Breast epithelium (tissue), 4 donors: ENCODE measurements at regions not wholly inside any gene's neighbourhood (a gene's known extent, or its start where the extent isn't known, plus 50 kb on each side); places are given as distances from the start of the nearest gene placed in this dataset.

Source experiments
- DNase-seq, 2 donors: peaks; one replicate each; pipeline ENCODE4 v3.0.0-alpha.2; 2019; ENCODE audit warnings: low spot score in 2 of 2
- H3K27ac ChIP-seq, 2 donors: fragments of 200-600 bp; sonication (generic) in 1 of 2; one replicate each; pipeline ENCODE4 v1.5.1; 2016 to 2019; ENCODE audit warnings: mild to moderate bottlenecking in 1 of 2
- H3K27me3 ChIP-seq, 2 donors: fragments of 200-600 bp; sonication (generic) in 1 of 2; one replicate each; pipeline versions ENCODE4 v1.5.1 to v1.6.0; 2017 to 2019; ENCODE audit warnings: control low read depth in 1 of 2, mild to moderate bottlenecking in 1 of 2
- H3K36me3 ChIP-seq: fragments of 200-600 bp; one replicate; pipeline ENCODE4 v1.5.1; 2019
- H3K4me1 ChIP-seq, 2 donors: fragments of 200-600 bp; sonication (generic); one replicate each; pipeline ENCODE4 v1.5.1; 2016 to 2019; ENCODE audit warnings: control low read depth in 1 of 2
- H3K4me3 ChIP-seq, 3 donors: fragments of 200-600 bp; sonication (generic); 1 replicate in 2 of 3; 2 replicates in 1 of 3; pipeline ENCODE4 v1.5.1; 2016 to 2019; ENCODE audit warnings: mild to moderate bottlenecking in 3 of 3, moderate library complexity in 2 of 3
- H3K9me3 ChIP-seq, 2 donors: fragments of 200-600 bp; sonication (generic) in 1 of 2; one replicate each; pipeline ENCODE4 v1.5.1; 2016 to 2019; ENCODE audit warnings: control low read depth in 1 of 2
- CTCF ChIP-seq, 3 donors: fragments of 450-650 bp; IDR thresholded peaks; one replicate each; pipeline ENCODE4 v1.5.1; 2016 to 2017; ENCODE audit warnings: antibody characterized with exemption in 3 of 3, mild to moderate bottlenecking in 3 of 3, moderate library complexity in 3 of 3
- POLR2A ChIP-seq: fragments of 450-650 bp; IDR thresholded peaks from one replicate; pipeline ENCODE4 v1.6.1; 2016; ENCODE audit warnings: antibody characterized with exemption, mild to moderate bottlenecking, moderate library complexity
- POLR2AphosphoS5 ChIP-seq, 3 donors: sonication (generic); formaldehyde crosslinking; IDR thresholded peaks; one replicate each; pipeline ENCODE4 v1.6.1; 2017; ENCODE audit warnings: antibody characterized with exemption in 3 of 3
- intact Hi-C: fragments of 100-400 bp; cut with DNase I; formaldehyde crosslinking; loops from one replicate; pipeline ENCODE4 v1.15.1; 2023; ENCODE audit warnings: low total_unique reads

- Histone ChIP-seq H3K27ac (no peak overlapping the region), H3K4me3 (no peak overlapping the region), H3K4me1 (no peaks in the 10 kb centered on the region), H3K9me3 (no peaks in the 10 kb centered on the region), H3K27me3 (no peaks in the 10 kb centered on the region), H3K36me3 (no peaks in the 10 kb centered on the region)
- intact Hi-C loops = no loop called here
- TF ChIP-seq CTCF (IDR thresholded peaks at IDR 0.05) (no peak), POLR2AphosphoS5 (IDR thresholded peaks at IDR 0.05) (no peak), POLR2A (no peak)
- no peak for DNase-seq
Observed at GRCh38 chr13:67772807-67773453, 542.8 kb upstream of the PCDH9 start.

- TF ChIP-seq POLR2AphosphoS5 (IDR thresholded peaks at IDR 0.05) = no peak
- no peak for TF ChIP-seq CTCF (IDR thresholded peaks at IDR 0.05)
- no peak for TF ChIP-seq POLR2A
- Histone ChIP-seq H3K4me1 (no peaks in the 10 kb centered on the region), H3K36me3 (no peaks in the 10 kb centered on the region), H3K9me3 (no peaks in the 10 kb centered on the region), H3K27ac (no peak overlapping the region), H3K4me3 (no peak overlapping the region), H3K27me3 (no peaks in the 10 kb centered on the region)
- no peak for DNase-seq
- intact Hi-C loops = no loop called here
Observed at GRCh38 chr13:67771106-67771505, 541.0 kb upstream of the PCDH9 start.

GRCh38 chr13:67769987-67770341 is 539.8 kb upstream of the PCDH9 start:
- TF ChIP-seq POLR2AphosphoS5 (IDR thresholded peaks at IDR 0.05) (no peak), POLR2A (no peak), CTCF (IDR thresholded peaks at IDR 0.05) (no peak)
- intact Hi-C loops = no loop called here
- Histone ChIP-seq H3K27ac (no peak overlapping the region), H3K36me3 (no peaks in the 10 kb centered on the region), H3K4me3 (no peak overlapping the region), H3K9me3 (no peaks in the 10 kb centered on the region), H3K27me3 (no peaks in the 10 kb centered on the region), H3K4me1 (no peaks in the 10 kb centered on the region)
- no peak for DNase-seq

- DNase-seq = no peak
- H3K9me3 ChIP-seq = no peaks in the 10 kb centered on the region
- H3K4me1 ChIP-seq = no peaks in the 10 kb centered on the region
- H3K27ac ChIP-seq = no peak overlapping the region
- H3K27me3 ChIP-seq = no peaks in the 10 kb centered on the region
- H3K4me3 ChIP-seq = no peak overlapping the region
- no peaks in the 10 kb centered on the region for H3K36me3 ChIP-seq
- TF ChIP-seq POLR2AphosphoS5 (IDR thresholded peaks at IDR 0.05) (no peak), POLR2A (no peak), CTCF (IDR thresholded peaks at IDR 0.05) (no peak)
- intact Hi-C loops = no loop called here
Observed at GRCh38 chr13:67769063-67769986, 539.2 kb upstream of the PCDH9 start.

GRCh38 chr13:67763984-67764383 is 533.8 kb upstream of the PCDH9 start:
- no peak for TF ChIP-seq POLR2AphosphoS5 (IDR thresholded peaks at IDR 0.05)
- TF ChIP-seq CTCF (IDR thresholded peaks at IDR 0.05) = no peak
- TF ChIP-seq POLR2A = no peak
- Histone ChIP-seq H3K27ac (no peak overlapping the region), H3K27me3 (no peaks in the 10 kb centered on the region), H3K9me3 (no peaks in the 10 kb centered on the region), H3K36me3 (no peaks in the 10 kb centered on the region), H3K4me3 (no peak overlapping the region), H3K4me1 (no peaks in the 10 kb centered on the region)
- DNase-seq = no peak
- intact Hi-C loops = loop anchor here (5.0 kb wide), 1 partner anchor 843 kb away; no protein-coding TSS in a partner anchor
